K562 (cell line): ENCODE measurements at regions not wholly inside any gene's neighbourhood (a gene's known extent, or its start where the extent isn't known, plus 50 kb on each side); places are given as distances from the start of the nearest gene placed in this dataset.

ENCODE experiments used
- ATAC-seq: fragments of 200-7000 bp; cut with Tn5 transposase; 3 replicates; pipeline ENCODE4 v1.9.1; 2020; ENCODE audit warnings: moderate library complexity
- BruUV-seq: library from RNA; stranded (reverse); fragments of 400-500 nt; replicated peaks from 2 replicates; lab custom pipeline; 2021; lab: Mats Ljungman, UMichigan
- CTCF ChIA-PET: fragments of 300-600 bp; formaldehyde crosslinking; extraction: SDS; loops from one replicate; lab custom pipeline; 2021; ENCODE audit warnings: low intra/inter-chr PET ratio; lab: Yijun Ruan, JAX
- POLR2A ChIA-PET: fragments of 300-600, 350-650 bp; sonication (Branson Sonifier 250); formaldehyde crosslinking; extraction: SDS; loops from one replicate; lab custom pipeline; 2021; ENCODE audit warnings: antibody characterized with exemption, inconsistent platforms; lab: Yijun Ruan, JAX
- DNase-seq, 4 experiments: peaks; one replicate each; pipeline versions ENCODE4 v3.0.0 to v3.0.0-alpha.2; 2011 to 2018; ENCODE audit warnings: low spot score in 3 of 4, mixed read lengths in 3 of 4; ENCODE audit errors: extremely low read depth in 1 of 4
- FAIRE-seq: peaks from 2 replicates; lab custom pipeline; 2011; peaks lifted over from hg19 to GRCh38; lab: Jason Lieb, UNC
- H2AFZ ChIP-seq: 2 replicates; pipeline ENCODE4 v1.6.0; 2011; ENCODE audit warnings: low read depth, low read length, control low read depth, inconsistent platforms
- H3K27ac ChIP-seq: fragments of 200-600 bp; 3 replicates; pipeline ENCODE4 v1.8.0; 2011; ENCODE audit warnings: low read depth, mild to moderate bottlenecking, control low read depth, inconsistent platforms, low read length, moderate library complexity, mixed read lengths; ENCODE audit errors: extremely low read depth
- H3K27me3 ChIP-seq, 2 experiments: fragments of 300-600 bp in 1 of 2; 2 replicates in 1 of 2; 3 replicates in 1 of 2; pipeline versions ENCODE4 v1.6.0 to v1.8.0; 2011; ENCODE audit warnings: inconsistent platforms in 2 of 2, low read length in 2 of 2, mild to moderate bottlenecking in 1 of 2, mixed read lengths in 1 of 2, moderate library complexity in 1 of 2; ENCODE audit not compliant: control insufficient read depth in 2 of 2, insufficient read depth in 2 of 2
- H3K36me3 ChIP-seq: fragments of 300-600 bp; 3 replicates; pipeline ENCODE4 v1.8.0; 2011; ENCODE audit warnings: mild to moderate bottlenecking, low read length, inconsistent platforms; ENCODE audit not compliant: control insufficient read depth, insufficient read depth
- H3K4me1 ChIP-seq, 2 experiments: fragments of 200-600 bp in 1 of 2; replicated peaks in 1 of 2; 2 replicates in 1 of 2; 3 replicates in 1 of 2; pipeline versions ENCODE4 v1.5.1 to v1.8.0; 2011; ENCODE audit warnings: inconsistent platforms in 2 of 2, low read length in 2 of 2, mild to moderate bottlenecking in 1 of 2, mixed read lengths in 1 of 2, moderate library complexity in 1 of 2; ENCODE audit not compliant: control insufficient read depth in 2 of 2, insufficient read depth in 2 of 2
- H3K4me2 ChIP-seq: 2 replicates; pipeline ENCODE4 v1.6.1; 2011; ENCODE audit warnings: low read length, control low read depth, inconsistent platforms, mixed read lengths; ENCODE audit not compliant: insufficient read depth
- H3K4me3 ChIP-seq: fragments of 200-600 bp; sonication (generic), shearing (Covaris generic); 2 replicates; pipeline ENCODE4 v1.5.1; 2016; ENCODE audit warnings: control low read depth, inconsistent platforms
- H3K79me2 ChIP-seq: fragments of 200-600 bp; 3 replicates; pipeline ENCODE4 v1.8.0; 2011; ENCODE audit warnings: low read length, inconsistent platforms; ENCODE audit not compliant: control insufficient read depth, insufficient read depth
- H3K9ac ChIP-seq, 2 experiments: 2 replicates each; pipeline versions ENCODE4 v1.6.0 to v1.6.1; 2011; ENCODE audit warnings: low read depth in 2 of 2, low read length in 2 of 2, control low read depth in 1 of 2, inconsistent platforms in 1 of 2, mild to moderate bottlenecking in 1 of 2, mixed read lengths in 1 of 2; ENCODE audit not compliant: insufficient read depth in 1 of 2
- H3K9me1 ChIP-seq: one replicate; pipeline ENCODE4 v1.6.0; 2011; ENCODE audit warnings: inconsistent platforms, mild to moderate bottlenecking, low read length, moderate library complexity; ENCODE audit not compliant: control insufficient read depth, insufficient read depth
- H3K9me3 ChIP-seq: replicated peaks from 2 replicates; pipeline ENCODE4 v1.5.1; 2011; ENCODE audit warnings: low read depth, low read length, inconsistent platforms; ENCODE audit not compliant: control insufficient read depth, insufficient read depth
- H4K20me1 ChIP-seq: replicated peaks from 2 replicates; pipeline ENCODE4 v1.6.1; 2011; ENCODE audit warnings: low read length, inconsistent platforms, mixed read lengths; ENCODE audit not compliant: control insufficient read depth, insufficient read depth
- HMG20A ChIP-seq: fragments of 450-650 bp; formaldehyde crosslinking; conservative IDR thresholded peaks from 2 replicates; pipeline ENCODE4 v1.4.0; 2020; ENCODE audit warnings: mild to moderate bottlenecking, mixed read lengths
- HNRNPUL1 ChIP-seq: fragments of 200-400 bp; formaldehyde crosslinking; IDR thresholded peaks from 2 replicates; pipeline ENCODE4 v1.6.1; 2017; ENCODE audit warnings: low read length
- JUNB ChIP-seq: fragments of 450-650 bp; formaldehyde crosslinking; conservative IDR thresholded peaks from 2 replicates; pipeline ENCODE4 v1.4.0; 2020; ENCODE audit warnings: mild to moderate bottlenecking
- MCM2 ChIP-seq: fragments of 450-650 bp; IDR thresholded peaks from 2 replicates; pipeline ENCODE4 v1.6.1; 2017; ENCODE audit warnings: low read depth, mild to moderate bottlenecking
- MCM7 ChIP-seq, 2 experiments: fragments of 450-650 bp; IDR thresholded peaks; 2 replicates each; pipeline ENCODE4 v1.6.1; 2016 to 2018
- MEF2D ChIP-seq: conservative IDR thresholded peaks from 2 replicates; pipeline ENCODE4 v1.6.1; 2016; ENCODE audit warnings: low read depth, missing genetic modification characterization, missing compliant biosample characterization
- MEIS2 ChIP-seq: fragments of 450-650 bp; IDR thresholded peaks from 2 replicates; pipeline ENCODE4 v1.6.1; 2014; ENCODE audit warnings: mild to moderate bottlenecking; ENCODE audit not compliant: partially characterized antibody
- NFIC ChIP-seq: fragments of 450-650 bp; IDR thresholded peaks from 2 replicates; pipeline ENCODE4 v1.6.1; 2017; ENCODE audit warnings: mild to moderate bottlenecking, inconsistent platforms
- RBM14 ChIP-seq: fragments of 200-400 bp; formaldehyde crosslinking; IDR thresholded peaks from 2 replicates; pipeline ENCODE4 v1.6.1; 2018; ENCODE audit warnings: low read depth, mild to moderate bottlenecking, low read length, moderate library complexity, borderline replicate concordance; ENCODE audit not compliant: insufficient read depth
- RFX1 ChIP-seq: fragments of 450-650 bp; IDR thresholded peaks from 2 replicates; pipeline ENCODE4 v1.6.1; 2016; ENCODE audit warnings: mild to moderate bottlenecking, moderate library complexity
- SP2 ChIP-seq: IDR thresholded peaks from 2 replicates; pipeline ENCODE4 v1.6.1; 2011; ENCODE audit warnings: mild to moderate bottlenecking, low read depth, low read length, moderate library complexity; ENCODE audit not compliant: poor library complexity, severe bottlenecking; ENCODE audit errors: extremely low read depth
- ZNF324 ChIP-seq: fragments of 250-450 bp; sonication (Bioruptor Pico); IDR thresholded peaks from 2 replicates; pipeline ENCODE4 v1.4.0; 2020; ENCODE audit warnings: mild to moderate bottlenecking
- ZNF77 ChIP-seq: fragments of 250-450 bp; sonication (Bioruptor Pico); IDR thresholded peaks from 2 replicates; pipeline ENCODE4 v1.5.0; 2020
- WGBS: fragments of 100-300 bp; shearing (Covaris generic); methylation state at CpG from one replicate; pipeline ENCODE4 v1.1.6; 2016; ENCODE audit warnings: low coverage, mixed read lengths; ENCODE audit not compliant: insufficient coverage; ENCODE audit errors: missing lambda C conversion rate; 5-methylcytosine and 5-hydroxymethylcytosine counted together
- in situ Hi-C: fragments of 300-500 bp; cut with MboI; formaldehyde crosslinking; loops from 4 replicates; pipeline ENCODE4 v1.15.0; 2018; ENCODE audit warnings: inconsistent platforms, mixed read lengths
- intact Hi-C: fragments of 100-400 bp; cut with micrococcal nuclease; formaldehyde crosslinking; loops from 2 replicates; pipeline ENCODE4 v1.14.2; 2022
- TF ChIP-seq, protein P1 (sequence below): fragments of 450-650 bp; IDR thresholded peaks from 2 replicates; pipeline ENCODE4 v1.6.1; 2017; ENCODE audit warnings: antibody characterized with exemption, mild to moderate bottlenecking
- TF ChIP-seq, protein P2 (sequence below): IDR thresholded peaks from 3 replicates; pipeline ENCODE4 v1.6.1; 2011; ENCODE audit warnings: borderline replicate concordance, mild to moderate bottlenecking; ENCODE audit not compliant: insufficient read length, insufficient read depth

DNA sequence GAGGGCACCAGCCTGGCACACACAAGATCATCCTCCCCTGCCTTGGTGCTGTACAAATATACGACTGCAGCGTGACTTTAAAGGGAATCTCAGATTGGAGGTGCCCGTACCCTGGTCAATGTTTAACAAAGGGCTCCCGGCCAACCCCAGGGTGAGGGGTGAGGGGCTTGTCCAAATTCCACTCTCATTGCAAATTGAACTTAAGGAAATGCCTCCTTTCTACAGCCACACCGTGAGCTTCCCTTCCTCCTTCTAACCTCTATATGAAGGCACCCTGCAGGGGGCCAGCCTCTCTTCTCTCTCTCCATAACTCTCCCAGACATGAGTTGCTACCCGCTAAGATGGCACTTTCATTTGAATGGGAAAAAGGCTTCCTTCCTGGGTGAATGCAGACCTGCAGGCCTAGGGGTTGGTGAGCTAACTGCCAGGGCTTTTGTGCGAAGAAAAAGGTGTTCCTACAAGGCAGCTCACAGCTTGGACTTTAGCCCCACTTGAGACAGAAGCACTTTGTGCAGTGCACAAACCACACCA lies 76.6 kb downstream of the IRF8 start:
- POLR2A ChIA-PET, result no interaction called here
- CTCF ChIA-PET, result no interaction called here
- Histone ChIP-seq H3K4me3 (no peak overlapping the region), H3K36me3 (no peaks in the 10 kb centered on the region), H3K9me1 (no peaks in the 10 kb centered on the region), H3K27me3 (peaks cover 20 to 40% of the 10 kb centered on the region in 2 experiments; a peak in 4 of 5 replicates), H3K4me1 (no peaks in the 10 kb centered on the region), H3K4me2 (no peak overlapping the region), H2AFZ (no peak overlapping the region), H3K27ac (no peak overlapping the region), H3K79me2 (no peaks in the 10 kb centered on the region), H3K9ac (no peak overlapping the region), H3K9me3 (no peaks in the 10 kb centered on the region; the same call in 1 of the 2 replicates), H4K20me1 (peaks cover 4% of the 10 kb centered on the region; the same call in 1 of the 2 replicates)
- BruUV-seq, result no TSS peak
- ATAC-seq (no peak), DNase-seq (no peak), FAIRE-seq (no peak)
- TF ChIP-seq MEF2D (no peak), ZNF77 (no peak), RFX1 (no peak), MCM2 (no peak), ZNF324 (CRISPR knock-in tag) (no peak), NFIC (no peak), MCM7 (IDR thresholded peaks at IDR 0.05) (no peak), RBM14 (no peak), HNRNPUL1 (no peak), MEIS2 (no peak), HMG20A (CRISPR knock-in tag) (no peak), JUNB (CRISPR knock-in tag) (no peak), SP2 (no peak)
- TF ChIP-seq, protein P1, sequence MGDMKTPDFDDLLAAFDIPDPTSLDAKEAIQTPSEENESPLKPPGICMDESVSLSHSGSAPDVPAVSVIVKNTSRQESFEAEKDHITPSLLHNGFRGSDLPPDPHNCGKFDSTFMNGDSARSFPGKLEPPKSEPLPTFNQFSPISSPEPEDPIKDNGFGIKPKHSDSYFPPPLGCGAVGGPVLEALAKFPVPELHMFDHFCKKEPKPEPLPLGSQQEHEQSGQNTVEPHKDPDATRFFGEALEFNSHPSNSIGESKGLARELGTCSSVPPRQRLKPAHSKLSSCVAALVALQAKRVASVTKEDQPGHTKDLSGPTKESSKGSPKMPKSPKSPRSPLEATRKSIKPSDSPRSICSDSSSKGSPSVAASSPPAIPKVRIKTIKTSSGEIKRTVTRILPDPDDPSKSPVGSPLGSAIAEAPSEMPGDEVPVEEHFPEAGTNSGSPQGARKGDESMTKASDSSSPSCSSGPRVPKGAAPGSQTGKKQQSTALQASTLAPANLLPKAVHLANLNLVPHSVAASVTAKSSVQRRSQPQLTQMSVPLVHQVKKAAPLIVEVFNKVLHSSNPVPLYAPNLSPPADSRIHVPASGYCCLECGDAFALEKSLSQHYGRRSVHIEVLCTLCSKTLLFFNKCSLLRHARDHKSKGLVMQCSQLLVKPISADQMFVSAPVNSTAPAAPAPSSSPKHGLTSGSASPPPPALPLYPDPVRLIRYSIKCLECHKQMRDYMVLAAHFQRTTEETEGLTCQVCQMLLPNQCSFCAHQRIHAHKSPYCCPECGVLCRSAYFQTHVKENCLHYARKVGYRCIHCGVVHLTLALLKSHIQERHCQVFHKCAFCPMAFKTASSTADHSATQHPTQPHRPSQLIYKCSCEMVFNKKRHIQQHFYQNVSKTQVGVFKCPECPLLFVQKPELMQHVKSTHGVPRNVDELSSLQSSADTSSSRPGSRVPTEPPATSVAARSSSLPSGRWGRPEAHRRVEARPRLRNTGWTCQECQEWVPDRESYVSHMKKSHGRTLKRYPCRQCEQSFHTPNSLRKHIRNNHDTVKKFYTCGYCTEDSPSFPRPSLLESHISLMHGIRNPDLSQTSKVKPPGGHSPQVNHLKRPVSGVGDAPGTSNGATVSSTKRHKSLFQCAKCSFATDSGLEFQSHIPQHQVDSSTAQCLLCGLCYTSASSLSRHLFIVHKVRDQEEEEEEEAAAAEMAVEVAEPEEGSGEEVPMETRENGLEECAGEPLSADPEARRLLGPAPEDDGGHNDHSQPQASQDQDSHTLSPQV, result no peak
- TF ChIP-seq, protein P2, sequence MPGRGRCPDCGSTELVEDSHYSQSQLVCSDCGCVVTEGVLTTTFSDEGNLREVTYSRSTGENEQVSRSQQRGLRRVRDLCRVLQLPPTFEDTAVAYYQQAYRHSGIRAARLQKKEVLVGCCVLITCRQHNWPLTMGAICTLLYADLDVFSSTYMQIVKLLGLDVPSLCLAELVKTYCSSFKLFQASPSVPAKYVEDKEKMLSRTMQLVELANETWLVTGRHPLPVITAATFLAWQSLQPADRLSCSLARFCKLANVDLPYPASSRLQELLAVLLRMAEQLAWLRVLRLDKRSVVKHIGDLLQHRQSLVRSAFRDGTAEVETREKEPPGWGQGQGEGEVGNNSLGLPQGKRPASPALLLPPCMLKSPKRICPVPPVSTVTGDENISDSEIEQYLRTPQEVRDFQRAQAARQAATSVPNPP, result no peak
- intact Hi-C loops (no loop called here), in situ Hi-C loops (no loop called here)
- WGBS, result 2% methylated on average over 7 of the region's 7 CpGs
